ENCODE measurements at regions not wholly inside any gene's neighbourhood (a gene's known extent, or its start where the extent isn't known, plus 50 kb on each side); places are given as distances from the start of the nearest gene placed in this dataset.
"Not testable (repeated sequence)": the region's sequence is repeated elsewhere in the genome, so short reads cannot be mapped to it uniquely, and the experiment has no call there.

GRCh38 chr10:9038146-9038714 lies 983.7 kb downstream of the GATA3 start:
- DNase-seq (ENCODE audit: low read depth, low spot score), result no peak
- H3K4me3 ChIP-seq (ENCODE audit: low read length), result no peak overlapping the region
- no peak overlapping the region for H3K27ac ChIP-seq (ENCODE audit: low read length)
- no peaks in the 10 kb centered on the region for H3K9me3 ChIP-seq (ENCODE audit: control insufficient read depth, insufficient read depth, low read length)
- no peaks in the 10 kb centered on the region for H3K4me1 ChIP-seq (ENCODE audit: control insufficient read depth, insufficient read depth, low read length)
- no peaks in the 10 kb centered on the region for H3K27me3 ChIP-seq (ENCODE audit: control insufficient read depth, insufficient read depth, low read length)
- WGBS (ENCODE audit: insufficient coverage, insufficient read length), result no CpG with 5 or more reads among the region's 4 CpGs
- no peaks in the 10 kb centered on the region for H3K36me3 ChIP-seq (ENCODE audit: control insufficient read depth, insufficient read depth, low read length)

- no CpG with 5 or more reads among the region's 2 CpGs for WGBS (ENCODE audit: insufficient coverage, insufficient read length)
- no peak for DNase-seq (ENCODE audit: low read depth, low spot score)
- Histone ChIP-seq H3K9me3 (ENCODE audit: control insufficient read depth, insufficient read depth, low read length) (no peaks in the 10 kb centered on the region), H3K27ac (ENCODE audit: low read length) (no peak overlapping the region), H3K27me3 (ENCODE audit: control insufficient read depth, insufficient read depth, low read length) (no peaks in the 10 kb centered on the region), H3K4me1 (ENCODE audit: control insufficient read depth, insufficient read depth, low read length) (no peaks in the 10 kb centered on the region), H3K36me3 (ENCODE audit: control insufficient read depth, insufficient read depth, low read length) (no peaks in the 10 kb centered on the region), H3K4me3 (ENCODE audit: low read length) (no peak overlapping the region)
Measured at GRCh38 chr10:9043466-9043865, 989.0 kb downstream of the GATA3 start.

GRCh38 chr10:9045311-9045710 lies 990.8 kb downstream of the GATA3 start:
- H3K9me3 ChIP-seq (ENCODE audit: control insufficient read depth, insufficient read depth, low read length), result no peaks in the 10 kb centered on the region

GRCh38 chr10:9051328-9051974 lies 997.0 kb downstream of the GATA3 start:
- Histone ChIP-seq H3K4me3 (ENCODE audit: low read length) (no peak overlapping the region), H3K27me3 (ENCODE audit: control insufficient read depth, insufficient read depth, low read length) (no peaks in the 10 kb centered on the region), H3K4me1 (ENCODE audit: control insufficient read depth, insufficient read depth, low read length) (no peaks in the 10 kb centered on the region), H3K27ac (ENCODE audit: low read length) (no peak overlapping the region), H3K9me3 (ENCODE audit: control insufficient read depth, insufficient read depth, low read length) (no peaks in the 10 kb centered on the region), H3K36me3 (ENCODE audit: control insufficient read depth, insufficient read depth, low read length) (no peaks in the 10 kb centered on the region)
- no peak for DNase-seq (ENCODE audit: low read depth, low spot score)

More at GRCh38 chr10:9045311-9045710, 990.8 kb downstream of the GATA3 start:
- Histone ChIP-seq H3K4me3 (ENCODE audit: low read length) (no peak overlapping the region), H3K27me3 (ENCODE audit: control insufficient read depth, insufficient read depth, low read length) (no peaks in the 10 kb centered on the region), H3K36me3 (ENCODE audit: control insufficient read depth, insufficient read depth, low read length) (no peaks in the 10 kb centered on the region), H3K27ac (ENCODE audit: low read length) (no peak overlapping the region), H3K4me1 (ENCODE audit: control insufficient read depth, insufficient read depth, low read length) (no peaks in the 10 kb centered on the region)
- DNase-seq (ENCODE audit: low read depth, low spot score), result no peak

- Histone ChIP-seq H3K4me3 (ENCODE audit: low read length) (no peak overlapping the region), H3K27ac (ENCODE audit: low read length) (no peak overlapping the region), H3K4me1 (ENCODE audit: control insufficient read depth, insufficient read depth, low read length) (no peaks in the 10 kb centered on the region), H3K36me3 (ENCODE audit: control insufficient read depth, insufficient read depth, low read length) (no peaks in the 10 kb centered on the region), H3K27me3 (ENCODE audit: control insufficient read depth, insufficient read depth, low read length) (no peaks in the 10 kb centered on the region), H3K9me3 (ENCODE audit: control insufficient read depth, insufficient read depth, low read length) (no peaks in the 10 kb centered on the region)
- no peak for DNase-seq (ENCODE audit: low read depth, low spot score)
- WGBS (ENCODE audit: insufficient coverage, insufficient read length), result no CpG with 5 or more reads among the region's 1 CpG
Measured at GRCh38 chr10:9052767-9053166, 998.3 kb downstream of the GATA3 start.

GRCh38 chr10:9056521-9056920 lies 1002.0 kb downstream of the GATA3 start:
- H3K9me3 ChIP-seq (ENCODE audit: control insufficient read depth, insufficient read depth, low read length), result no peaks in the 10 kb centered on the region
- H3K27me3 ChIP-seq (ENCODE audit: control insufficient read depth, insufficient read depth, low read length), result no peaks in the 10 kb centered on the region
- no peaks in the 10 kb centered on the region for H3K36me3 ChIP-seq (ENCODE audit: control insufficient read depth, insufficient read depth, low read length)
- DNase-seq (ENCODE audit: low read depth, low spot score), result no peak
- no peak overlapping the region for H3K4me3 ChIP-seq (ENCODE audit: low read length)
- WGBS (ENCODE audit: insufficient coverage, insufficient read length), result no CpG with 5 or more reads among the region's 11 CpGs
- H3K4me1 ChIP-seq (ENCODE audit: control insufficient read depth, insufficient read depth, low read length), result no peaks in the 10 kb centered on the region
- H3K27ac ChIP-seq (ENCODE audit: low read length), result no peak overlapping the region

- no CpG with 5 or more reads among the region's 17 CpGs for WGBS (ENCODE audit: insufficient coverage, insufficient read length)
- H3K9me3 ChIP-seq (ENCODE audit: control insufficient read depth, insufficient read depth, low read length); H3K36me3 ChIP-seq (ENCODE audit: control insufficient read depth, insufficient read depth, low read length); H3K4me3 ChIP-seq (ENCODE audit: low read length); H3K27ac ChIP-seq (ENCODE audit: low read length); DNase-seq (ENCODE audit: low read depth, low spot score); H3K4me1 ChIP-seq (ENCODE audit: control insufficient read depth, insufficient read depth, low read length); H3K27me3 ChIP-seq (ENCODE audit: control insufficient read depth, insufficient read depth, low read length): not testable (repeated sequence)
Measured at GRCh38 chr10:9057293-9057692, 1002.8 kb downstream of the GATA3 start.

- Histone ChIP-seq H3K27ac (ENCODE audit: low read length) (no peak overlapping the region), H3K36me3 (ENCODE audit: control insufficient read depth, insufficient read depth, low read length) (no peaks in the 10 kb centered on the region), H3K9me3 (ENCODE audit: control insufficient read depth, insufficient read depth, low read length) (no peaks in the 10 kb centered on the region), H3K4me3 (ENCODE audit: low read length) (no peak overlapping the region), H3K4me1 (ENCODE audit: control insufficient read depth, insufficient read depth, low read length) (no peaks in the 10 kb centered on the region), H3K27me3 (ENCODE audit: control insufficient read depth, insufficient read depth, low read length) (no peaks in the 10 kb centered on the region)
- no peak for DNase-seq (ENCODE audit: low read depth, low spot score)
- no CpG with 5 or more reads among the region's 2 CpGs for WGBS (ENCODE audit: insufficient coverage, insufficient read length)
Measured at GRCh38 chr10:9060314-9060713, 1005.8 kb downstream of the GATA3 start.

- Histone ChIP-seq H3K4me1 (ENCODE audit: control insufficient read depth, insufficient read depth, low read length) (no peaks in the 10 kb centered on the region), H3K27ac (ENCODE audit: low read length) (no peak overlapping the region), H3K4me3 (ENCODE audit: low read length) (no peak overlapping the region), H3K36me3 (ENCODE audit: control insufficient read depth, insufficient read depth, low read length) (no peaks in the 10 kb centered on the region), H3K27me3 (ENCODE audit: control insufficient read depth, insufficient read depth, low read length) (no peaks in the 10 kb centered on the region), H3K9me3 (ENCODE audit: control insufficient read depth, insufficient read depth, low read length) (no peaks in the 10 kb centered on the region)
- no peak for DNase-seq (ENCODE audit: low read depth, low spot score)
- WGBS (ENCODE audit: insufficient coverage, insufficient read length), result no CpG with 5 or more reads among the region's 3 CpGs
Measured at GRCh38 chr10:9061871-9062270, 1007.4 kb downstream of the GATA3 start.

- Histone ChIP-seq H3K27ac (ENCODE audit: low read length) (no peak overlapping the region), H3K27me3 (ENCODE audit: control insufficient read depth, insufficient read depth, low read length) (no peaks in the 10 kb centered on the region), H3K36me3 (ENCODE audit: control insufficient read depth, insufficient read depth, low read length) (no peaks in the 10 kb centered on the region), H3K4me3 (ENCODE audit: low read length) (no peak overlapping the region), H3K4me1 (ENCODE audit: control insufficient read depth, insufficient read depth, low read length) (no peaks in the 10 kb centered on the region), H3K9me3 (ENCODE audit: control insufficient read depth, insufficient read depth, low read length) (no peaks in the 10 kb centered on the region)
- WGBS (ENCODE audit: insufficient coverage, insufficient read length), result no CpG with 5 or more reads among the region's 3 CpGs
- no peak for DNase-seq (ENCODE audit: low read depth, low spot score)
Measured at GRCh38 chr10:9066152-9066551, 1011.7 kb downstream of the GATA3 start.

GRCh38 chr10:9068003-9068402 lies 1013.5 kb downstream of the GATA3 start:
- Histone ChIP-seq H3K27ac (ENCODE audit: low read length) (no peak overlapping the region), H3K36me3 (ENCODE audit: control insufficient read depth, insufficient read depth, low read length) (no peaks in the 10 kb centered on the region), H3K4me1 (ENCODE audit: control insufficient read depth, insufficient read depth, low read length) (no peaks in the 10 kb centered on the region), H3K27me3 (ENCODE audit: control insufficient read depth, insufficient read depth, low read length) (no peaks in the 10 kb centered on the region), H3K4me3 (ENCODE audit: low read length) (no peak overlapping the region), H3K9me3 (ENCODE audit: control insufficient read depth, insufficient read depth, low read length) (no peaks in the 10 kb centered on the region)
- no peak for DNase-seq (ENCODE audit: low read depth, low spot score)

Measured in iPS DF 6.9 (cell line).